Retinal pigment epithelial cell (primary cell): ENCODE measurements at regions not wholly inside any gene's neighbourhood (a gene's known extent, or its start where the extent isn't known, plus 50 kb on each side); places are given as distances from the start of the nearest gene placed in this dataset.

Experiments
- DNase-seq: peaks from one replicate; pipeline ENCODE4 v3.0.0-alpha.2; 2010; ENCODE audit warnings: low read depth
- H3K4me3 ChIP-seq: 2 replicates; pipeline ENCODE4 v1.5.1; 2011; ENCODE audit warnings: mild to moderate bottlenecking, low read length, control low read depth, moderate library complexity
- TF ChIP-seq, protein P1 (sequence below): conservative IDR thresholded peaks from 2 replicates; pipeline ENCODE4 v1.5.1; 2011; ENCODE audit warnings: low read depth, low read length, control low read depth, inconsistent platforms

- TF ChIP-seq, protein P1, sequence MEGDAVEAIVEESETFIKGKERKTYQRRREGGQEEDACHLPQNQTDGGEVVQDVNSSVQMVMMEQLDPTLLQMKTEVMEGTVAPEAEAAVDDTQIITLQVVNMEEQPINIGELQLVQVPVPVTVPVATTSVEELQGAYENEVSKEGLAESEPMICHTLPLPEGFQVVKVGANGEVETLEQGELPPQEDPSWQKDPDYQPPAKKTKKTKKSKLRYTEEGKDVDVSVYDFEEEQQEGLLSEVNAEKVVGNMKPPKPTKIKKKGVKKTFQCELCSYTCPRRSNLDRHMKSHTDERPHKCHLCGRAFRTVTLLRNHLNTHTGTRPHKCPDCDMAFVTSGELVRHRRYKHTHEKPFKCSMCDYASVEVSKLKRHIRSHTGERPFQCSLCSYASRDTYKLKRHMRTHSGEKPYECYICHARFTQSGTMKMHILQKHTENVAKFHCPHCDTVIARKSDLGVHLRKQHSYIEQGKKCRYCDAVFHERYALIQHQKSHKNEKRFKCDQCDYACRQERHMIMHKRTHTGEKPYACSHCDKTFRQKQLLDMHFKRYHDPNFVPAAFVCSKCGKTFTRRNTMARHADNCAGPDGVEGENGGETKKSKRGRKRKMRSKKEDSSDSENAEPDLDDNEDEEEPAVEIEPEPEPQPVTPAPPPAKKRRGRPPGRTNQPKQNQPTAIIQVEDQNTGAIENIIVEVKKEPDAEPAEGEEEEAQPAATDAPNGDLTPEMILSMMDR, result no peak
- no peak for DNase-seq
- H3K4me3 ChIP-seq, result no peak overlapping the region
Measured at GRCh38 chr18:78540636-78541529, 438.7 kb upstream of the SALL3 start.

- TF ChIP-seq, protein P1, result no peak
- no peak for DNase-seq
- no peak overlapping the region for H3K4me3 ChIP-seq
Measured at GRCh38 chr18:78542204-78542603, 437.4 kb upstream of the SALL3 start.

- H3K4me3 ChIP-seq, result no peak overlapping the region
- DNase-seq, result no peak
- TF ChIP-seq, protein P1, result no peak
Measured at GRCh38 chr18:78543201-78543725, 436.4 kb upstream of the SALL3 start.

DNA sequence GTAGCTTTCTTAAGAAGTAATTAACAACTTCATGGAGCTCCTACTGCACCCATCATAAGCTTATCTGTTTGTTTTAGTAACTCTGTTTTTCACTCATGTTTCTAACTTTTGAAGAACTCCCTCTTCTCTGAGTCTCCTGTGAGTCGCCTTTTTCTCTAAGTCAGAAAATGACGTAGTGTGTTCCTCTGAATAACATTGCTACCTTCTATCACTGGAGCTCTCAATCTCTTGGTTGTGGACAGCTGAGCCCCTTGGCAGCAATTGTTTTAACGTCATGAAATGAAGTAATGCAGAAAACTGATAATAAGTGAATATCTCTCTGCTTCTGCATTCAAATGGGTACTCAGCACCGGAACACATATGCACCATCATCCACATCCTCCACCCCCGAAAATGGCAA is 433.3 kb upstream of the SALL3 start:
- H3K4me3 ChIP-seq, result no peak overlapping the region
- DNase-seq, result no peak

DNA sequence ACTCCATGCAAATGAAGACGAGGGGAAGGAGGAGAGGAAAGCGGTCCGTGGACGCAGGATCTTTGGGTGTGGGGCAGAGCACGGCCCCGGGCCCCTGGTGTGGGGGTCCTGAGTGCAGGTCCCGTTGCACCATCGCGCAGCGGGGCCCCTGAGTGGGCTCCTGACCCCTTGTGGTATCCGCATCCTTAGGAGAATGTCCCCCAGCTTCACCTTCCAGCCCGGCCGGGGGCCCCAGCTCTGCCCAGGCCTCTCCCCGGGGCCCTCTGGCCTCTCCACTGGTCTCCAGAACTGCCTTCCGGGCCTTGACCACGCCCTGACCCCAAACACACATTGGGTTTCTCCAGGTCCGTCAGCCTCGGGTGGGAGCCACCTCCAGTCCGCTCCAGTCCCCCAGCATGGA is 431.8 kb upstream of the SALL3 start:
- DNase-seq, result no peak
- H3K4me3 ChIP-seq, result no peak overlapping the region
- TF ChIP-seq, protein P1, result no peak

More for the DNA sequence above, 433.3 kb upstream of the SALL3 start:
- TF ChIP-seq, protein P1, result no peak

DNA sequence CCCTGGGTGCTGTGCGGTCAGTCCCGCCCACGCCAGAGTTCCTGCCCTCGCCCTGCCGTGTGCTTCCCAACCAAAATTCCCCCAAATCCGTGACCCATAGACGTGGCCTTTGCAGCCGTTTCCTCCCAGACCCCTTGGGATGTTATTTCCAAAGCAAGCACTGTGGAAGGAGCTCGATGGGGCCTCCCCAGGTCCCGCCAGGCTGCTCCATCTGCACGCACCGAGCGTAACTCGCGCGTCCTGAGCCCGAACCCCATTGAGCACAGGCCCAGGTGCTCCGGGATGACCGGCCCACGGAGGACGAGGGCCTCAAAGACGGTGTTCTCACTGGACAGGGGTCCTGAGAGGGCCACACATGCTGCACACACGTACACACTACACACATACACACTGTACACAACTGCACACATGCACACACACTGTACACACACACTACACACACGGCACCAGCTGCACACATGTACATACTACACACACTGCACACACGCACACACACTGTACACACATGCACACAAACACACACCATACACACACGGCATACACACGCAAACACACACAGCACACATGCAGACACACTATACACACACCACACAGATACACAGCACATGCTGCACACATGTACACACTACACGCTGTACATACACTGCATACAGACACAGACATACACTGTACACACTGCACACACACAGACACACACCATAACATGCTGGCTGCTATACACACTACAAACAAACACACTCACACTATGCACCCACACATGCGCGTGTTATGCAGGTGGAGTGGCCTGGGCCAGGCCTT is 431.2 kb upstream of the SALL3 start:
- TF ChIP-seq, protein P1, result no peak
- DNase-seq, result no peak
- H3K4me3 ChIP-seq, result no peak overlapping the region
